ENCODE measurements at regions not wholly inside any gene's neighbourhood (a gene's known extent, or its start where the extent isn't known, plus 50 kb on each side); places are given as distances from the start of the nearest gene placed in this dataset.

DNA sequence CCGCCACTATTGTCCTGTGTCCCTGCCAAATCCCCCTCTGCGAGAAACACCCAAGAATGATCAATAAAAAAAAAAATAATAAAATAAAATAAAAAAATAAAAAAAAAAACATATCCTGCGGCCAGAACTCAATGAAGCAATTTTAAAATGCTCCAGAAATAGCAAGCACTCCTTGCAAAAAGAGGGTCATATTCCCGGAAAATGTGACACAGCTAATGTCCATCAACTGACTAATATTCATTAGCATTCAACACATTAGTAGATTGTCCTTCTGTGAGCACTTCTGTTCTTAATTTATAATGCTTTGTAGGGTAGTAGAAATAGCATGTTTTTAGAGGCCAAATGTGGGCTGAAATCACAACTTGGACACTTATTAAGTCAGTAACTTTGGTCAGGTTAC lies 252.3 kb upstream of the SESN3 start:
- TF ChIP-seq POLR2AphosphoS5 (IDR thresholded peaks at IDR 0.05; ENCODE audit: borderline replicate concordance, low read depth, low read length): no peak
- TF ChIP-seq EZH2 (IDR thresholded peaks at IDR 0.05): no peak
- no peak for TF ChIP-seq FOXP2 (optimal IDR thresholded peaks at IDR 0.05; ENCODE audit: control extremely low read depth, extremely low read length, insufficient read depth)

All from SK-N-MC (cell line).